GM19395 (cell line): ENCODE measurements at regions not wholly inside any gene's neighbourhood (a gene's known extent, or its start where the extent isn't known, plus 50 kb on each side); places are given as distances from the start of the nearest gene placed in this dataset.

ENCODE experiments used
- ATAC-seq: cut with Tn5 transposase; IDR thresholded peaks from one replicate; pipeline ENCODE4 v1.9.1; 2021; ENCODE audit warnings: mild to moderate bottlenecking, moderate library complexity; ENCODE audit not compliant: unreplicated experiment

DNA sequence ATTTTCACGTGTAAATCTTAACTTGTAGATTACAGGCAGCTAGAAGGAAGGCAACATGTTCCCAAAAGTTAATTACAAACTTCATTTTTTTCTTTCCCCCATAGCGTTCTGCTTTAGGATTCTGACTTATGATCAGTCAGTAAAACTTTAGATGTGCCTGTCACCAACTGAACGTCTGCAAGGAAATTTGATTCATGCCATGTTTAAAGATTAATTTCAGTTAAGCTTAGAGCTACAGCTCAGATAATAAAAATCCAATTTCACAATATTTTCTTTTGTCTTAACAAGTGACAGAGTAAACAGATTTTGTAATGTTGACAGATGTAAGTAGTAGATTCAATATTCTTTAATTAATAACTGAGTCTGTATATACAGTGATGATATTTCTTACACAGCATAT is 253.1 kb downstream of the NFKBIZ start:
- no peak for ATAC-seq

- no peak for ATAC-seq
Measured at GRCh38 chr3:102104033-102104432, 254.7 kb downstream of the NFKBIZ start.

GRCh38 chr3:102105193-102105592 is 255.9 kb downstream of the NFKBIZ start:
- ATAC-seq, result no peak

DNA sequence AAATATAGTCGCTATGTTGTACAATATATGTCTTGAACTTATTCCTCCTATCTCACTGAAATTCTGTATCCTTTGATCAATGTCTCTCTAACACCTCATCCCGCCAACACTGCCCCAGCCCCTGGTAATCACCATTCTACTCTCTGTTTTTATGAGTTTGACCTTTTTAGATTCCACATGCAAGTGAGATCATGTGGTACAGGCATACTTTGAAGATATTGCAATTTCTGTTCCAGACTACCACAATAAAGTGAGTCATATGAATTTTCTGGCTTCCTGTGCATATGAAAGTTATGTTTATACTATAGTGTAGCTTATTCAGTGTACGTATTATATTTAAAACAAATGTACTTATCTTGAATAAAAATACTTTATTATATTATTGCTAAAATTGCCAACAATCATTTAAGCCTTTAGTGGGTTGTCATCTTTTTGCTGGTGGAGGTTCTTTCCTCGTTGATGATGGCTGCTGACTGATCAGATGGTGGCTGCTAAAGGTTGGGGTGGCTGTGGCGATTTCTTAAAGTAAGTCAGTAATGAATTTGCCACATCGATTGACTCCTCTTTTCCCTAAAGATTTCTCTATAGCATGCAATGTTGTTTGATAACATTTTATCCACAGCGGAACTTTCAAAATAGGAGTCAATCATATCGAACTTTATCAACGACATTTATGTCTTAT is 257.2 kb downstream of the NFKBIZ start:
- no peak for ATAC-seq

GRCh38 chr3:102112704-102113230 is 263.5 kb downstream of the NFKBIZ start:
- no peak for ATAC-seq

DNA sequence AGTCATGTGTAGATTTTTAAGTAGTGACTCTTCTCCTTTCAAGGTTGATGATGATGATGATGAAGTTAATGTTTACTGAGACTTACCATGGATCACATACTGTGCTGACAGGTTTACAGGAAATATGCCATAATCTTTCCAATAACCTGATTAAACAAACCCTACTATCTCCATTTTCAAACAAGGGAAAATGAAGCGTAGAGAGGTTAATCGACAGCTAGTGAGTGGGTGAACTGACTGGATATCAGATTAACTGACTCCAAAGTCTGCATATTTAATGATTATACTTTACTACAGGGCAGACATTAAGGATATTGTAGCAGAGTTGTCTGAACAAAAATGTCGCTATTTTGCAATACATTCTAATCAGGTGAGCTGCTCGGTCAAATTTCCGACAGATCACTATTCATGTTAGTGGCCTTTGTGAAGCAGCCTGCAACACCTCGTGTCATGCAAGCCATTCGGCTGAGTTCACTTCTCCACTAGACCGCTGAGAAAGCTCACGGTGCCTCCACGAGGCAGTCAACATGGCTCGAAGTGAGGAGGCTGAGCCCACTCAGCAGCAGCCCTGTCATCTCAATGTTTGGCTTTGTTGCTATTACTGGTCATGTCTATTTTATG is 264.2 kb downstream of the NFKBIZ start:
- no peak for ATAC-seq

- no peak for ATAC-seq
Measured at GRCh38 chr3:102114264-102114979, 265.1 kb downstream of the NFKBIZ start.

GRCh38 chr3:102122527-102122926 is 273.2 kb downstream of the NFKBIZ start:
- no peak for ATAC-seq

DNA sequence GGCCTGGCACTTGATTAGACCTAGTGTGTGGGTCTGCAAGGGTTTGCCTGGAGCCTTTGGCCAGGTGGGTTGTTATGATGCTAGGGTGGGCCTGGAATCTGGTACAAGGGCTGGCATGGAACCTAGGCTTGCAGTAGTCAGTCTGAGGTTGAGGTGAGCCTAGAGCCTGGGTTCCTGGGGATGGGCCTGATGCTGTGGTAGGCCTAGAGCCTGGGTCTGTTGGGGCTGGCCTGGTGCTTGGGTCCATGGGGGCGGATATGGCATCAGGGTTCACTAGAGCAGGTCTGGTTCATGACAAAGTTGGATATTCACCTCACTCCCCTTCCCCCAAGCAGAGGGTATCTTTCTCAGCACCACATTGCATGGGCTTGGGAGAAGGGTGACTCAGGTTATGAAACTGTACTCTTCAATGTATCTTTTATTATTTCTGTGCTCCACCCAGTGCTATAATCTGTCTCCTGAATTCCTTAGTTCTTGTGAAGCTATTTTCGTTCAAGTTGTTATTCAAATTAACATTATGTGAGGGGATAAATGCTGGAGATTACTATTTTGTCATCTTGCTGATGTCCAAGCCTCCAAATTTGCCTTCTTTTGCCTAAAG is 274.4 kb downstream of the NFKBIZ start:
- ATAC-seq, result no peak

DNA sequence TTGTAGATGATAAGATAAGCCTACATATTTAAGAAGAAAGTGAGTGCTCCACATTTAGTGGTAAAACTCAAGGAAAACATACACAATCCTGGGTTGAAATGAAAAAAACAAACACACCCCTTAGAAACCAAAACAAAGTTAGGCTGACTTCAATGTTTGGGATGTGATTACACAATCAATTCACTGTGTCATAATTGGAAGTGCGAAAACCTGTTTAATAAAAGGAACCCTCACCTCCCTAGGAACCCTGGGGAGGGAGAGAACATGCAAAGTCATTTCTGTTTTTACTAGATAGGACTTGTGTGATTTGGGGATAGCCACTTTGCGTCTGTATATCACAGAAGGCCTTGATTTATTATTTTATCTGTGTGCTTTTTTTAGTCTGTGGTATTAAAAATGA is 275.0 kb downstream of the NFKBIZ start:
- no peak for ATAC-seq

- no peak for ATAC-seq
Measured at GRCh38 chr3:102124704-102125103, 275.4 kb downstream of the NFKBIZ start.

- ATAC-seq, result no peak
Measured at GRCh38 chr3:102125197-102125993, 276.1 kb downstream of the NFKBIZ start.

- no peak for ATAC-seq
Measured at GRCh38 chr3:102125994-102126368, 276.7 kb downstream of the NFKBIZ start.

DNA sequence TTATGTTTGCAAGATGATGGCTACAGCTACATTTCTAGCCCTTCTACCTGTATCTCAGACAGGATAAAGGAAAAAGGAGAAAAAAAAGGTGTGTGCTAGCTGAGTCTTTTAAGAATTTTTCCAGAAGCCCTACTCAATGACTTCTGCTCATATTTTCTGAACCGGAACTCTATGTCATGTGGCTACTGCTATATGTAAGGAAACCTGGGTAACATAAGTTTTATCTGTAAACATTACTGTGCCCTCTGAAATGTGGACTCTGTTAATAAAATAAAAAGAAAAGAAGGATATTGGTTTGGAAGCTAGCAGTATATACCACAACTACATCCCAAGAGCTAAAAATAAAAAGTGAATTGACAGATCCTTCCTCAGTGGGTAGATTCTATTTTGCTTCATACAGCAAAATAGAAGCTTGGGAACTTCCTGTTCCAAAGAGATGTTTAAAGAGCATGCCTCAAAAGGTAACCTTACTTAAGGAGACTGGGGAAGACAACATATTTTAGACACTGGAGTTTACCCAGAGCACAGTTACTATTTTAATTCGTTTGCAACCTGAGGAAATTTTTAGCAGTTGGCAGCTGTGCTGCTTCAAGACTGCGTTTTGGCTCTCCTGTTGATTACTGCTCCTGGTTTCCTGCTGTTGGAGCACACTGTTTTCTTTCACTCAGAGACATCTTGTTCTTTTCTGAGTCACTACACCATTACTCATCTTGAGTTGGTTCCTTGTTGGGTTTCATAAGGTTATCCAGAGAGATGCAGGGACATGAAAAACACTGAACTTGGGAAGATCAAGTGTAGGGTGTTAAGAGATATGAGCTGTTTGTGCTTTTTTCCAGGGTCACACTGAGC is 280.7 kb downstream of the NFKBIZ start:
- no peak for ATAC-seq

DNA sequence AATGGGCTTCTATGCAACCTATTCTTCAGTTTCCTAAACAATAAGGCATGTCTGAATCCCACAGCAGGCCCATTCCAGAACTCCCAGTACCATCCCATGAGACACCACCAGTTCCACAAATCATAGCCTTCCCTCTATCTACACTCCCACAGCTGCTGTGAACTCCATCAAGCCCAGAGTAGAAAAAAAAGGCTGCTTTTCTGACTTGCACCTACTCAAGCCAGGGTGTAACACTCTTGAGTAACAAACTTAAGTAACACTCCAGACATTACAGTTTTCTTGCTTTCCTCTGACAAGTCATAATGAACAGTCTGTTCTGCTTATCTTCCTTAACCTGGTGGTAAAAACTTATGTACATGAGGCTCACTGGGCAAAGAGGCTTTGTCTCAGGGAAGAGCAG is 283.1 kb downstream of the NFKBIZ start:
- ATAC-seq, result no peak

GRCh38 chr3:102133376-102133775 is 284.1 kb downstream of the NFKBIZ start:
- no peak for ATAC-seq

DNA sequence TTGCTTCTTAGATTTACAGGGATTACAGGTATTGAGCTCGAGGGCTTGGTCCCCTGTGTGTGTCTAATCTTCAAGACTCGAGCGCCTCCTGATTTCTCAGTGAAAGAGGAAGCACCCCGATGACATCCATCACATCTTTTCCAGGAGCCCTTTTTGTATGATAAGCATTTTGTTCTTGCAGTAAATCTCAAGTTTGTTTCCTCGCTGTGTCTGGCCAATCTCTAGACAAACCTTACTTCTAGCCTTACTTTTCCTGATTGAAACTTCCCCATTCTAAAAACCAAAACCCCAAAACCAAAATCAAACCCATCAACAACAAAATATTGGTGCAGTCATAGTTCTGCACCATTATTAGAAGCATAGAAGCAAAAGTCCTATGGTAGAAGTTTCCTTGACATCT is 286.0 kb downstream of the NFKBIZ start:
- no peak for ATAC-seq

GRCh38 chr3:102136183-102136582 is 286.9 kb downstream of the NFKBIZ start:
- no peak for ATAC-seq

DNA sequence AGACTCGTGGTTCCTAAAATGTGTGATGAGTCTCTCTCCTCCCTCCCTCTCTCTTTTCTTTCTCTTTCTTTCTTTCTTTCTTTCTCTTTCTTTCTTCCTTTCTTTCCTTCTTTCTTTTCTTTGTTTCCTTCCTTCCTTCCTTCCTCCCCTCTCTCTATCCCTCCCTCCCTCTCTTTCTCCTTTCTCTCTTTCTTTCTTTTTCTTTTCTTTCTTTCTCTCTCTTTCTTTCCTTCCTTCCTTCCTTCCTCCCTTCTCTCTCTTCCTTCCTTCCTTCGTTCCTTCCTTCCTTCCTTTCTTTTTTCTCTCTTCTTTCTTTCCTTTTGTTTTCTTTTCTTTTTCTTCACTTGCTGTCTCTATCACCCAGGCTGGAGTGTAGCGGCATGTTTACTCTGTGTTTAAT is 290.8 kb downstream of the NFKBIZ start:
- ATAC-seq, result no peak
